HG03457 (cell line): ENCODE measurements at regions not wholly inside any gene's neighbourhood (a gene's known extent, or its start where the extent isn't known, plus 50 kb on each side); places are given as distances from the start of the nearest gene placed in this dataset.
"Not testable (repeated sequence)": the region's sequence is repeated elsewhere in the genome, so short reads cannot be mapped to it uniquely, and the experiment has no call there.

Source experiments
- ATAC-seq: cut with Tn5 transposase; IDR thresholded peaks from one replicate; pipeline ENCODE4 v1.9.1; 2021; ENCODE audit warnings: moderate number of reproducible peaks; ENCODE audit not compliant: unreplicated experiment

DNA sequence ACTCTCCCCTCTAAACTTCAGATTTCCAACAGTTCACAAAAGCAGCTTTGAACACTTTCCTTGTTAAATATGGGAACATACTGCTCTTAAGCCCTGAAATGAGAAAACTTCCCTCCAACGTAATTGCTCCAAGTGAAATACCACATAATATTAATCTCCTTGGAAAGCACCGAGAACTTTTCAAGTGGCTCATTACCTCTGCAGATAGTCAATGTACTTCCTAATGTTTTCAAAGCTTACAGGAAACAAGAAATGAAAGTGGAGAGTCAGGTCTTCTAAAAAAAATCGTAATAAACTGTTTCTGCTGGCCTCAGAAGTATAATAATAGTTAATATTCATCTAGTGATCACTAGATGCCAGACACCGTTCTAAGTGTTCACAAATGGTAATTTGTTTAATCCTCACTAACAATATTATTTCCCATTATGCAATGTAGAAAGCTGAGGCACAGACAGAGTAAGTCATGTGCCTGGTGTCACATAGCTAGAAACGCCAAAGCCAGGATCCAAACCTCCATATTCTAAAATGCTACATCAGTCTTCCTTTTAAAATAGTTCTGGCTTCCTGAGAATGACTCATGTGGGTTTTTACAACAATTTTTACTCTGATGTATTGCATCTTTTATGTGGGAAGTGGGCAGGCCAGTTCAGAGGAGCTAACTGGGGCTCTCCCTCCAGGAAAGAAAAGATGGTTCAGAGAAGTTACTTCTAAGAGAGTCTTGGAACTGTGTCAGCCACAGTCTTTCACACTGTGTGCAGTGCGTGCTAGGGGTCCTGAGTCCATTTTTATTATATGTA, 177.2 kb downstream of the PLPPR4 start:
- no peak for ATAC-seq

DNA sequence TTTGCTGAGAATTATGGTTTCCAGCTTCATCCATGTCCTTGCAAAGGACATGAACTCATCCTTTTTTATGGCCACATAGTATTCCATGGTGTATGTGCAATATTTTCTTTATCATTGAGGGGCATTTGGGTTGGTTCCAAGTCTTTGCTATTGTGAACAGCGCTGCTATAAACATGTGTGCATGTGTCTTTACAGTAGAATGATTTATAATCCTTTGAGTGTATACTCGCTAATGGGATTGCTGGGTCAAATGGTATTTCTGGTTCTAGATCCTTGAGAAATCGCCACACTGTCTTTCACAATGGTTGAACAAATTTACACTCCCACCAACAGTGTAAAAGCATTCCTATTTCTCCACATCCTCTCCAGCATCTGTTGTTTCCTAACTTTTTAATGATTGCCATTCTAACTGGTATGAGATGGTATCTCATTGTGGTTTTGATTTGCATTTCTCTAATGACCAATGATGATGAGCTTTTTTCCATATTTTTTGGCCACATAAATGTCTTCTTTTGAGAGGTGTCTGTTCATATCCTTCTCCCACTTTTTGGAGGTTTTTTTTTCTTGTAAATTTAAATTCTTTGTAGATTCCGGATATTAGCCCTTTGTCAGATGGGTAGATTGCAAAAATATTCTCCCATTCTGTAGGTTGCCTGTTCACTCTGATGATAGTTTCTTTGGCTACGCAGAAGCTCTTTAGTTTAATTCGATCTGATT, 180.1 kb downstream of the PLPPR4 start:
- not testable (repeated sequence) for ATAC-seq

DNA sequence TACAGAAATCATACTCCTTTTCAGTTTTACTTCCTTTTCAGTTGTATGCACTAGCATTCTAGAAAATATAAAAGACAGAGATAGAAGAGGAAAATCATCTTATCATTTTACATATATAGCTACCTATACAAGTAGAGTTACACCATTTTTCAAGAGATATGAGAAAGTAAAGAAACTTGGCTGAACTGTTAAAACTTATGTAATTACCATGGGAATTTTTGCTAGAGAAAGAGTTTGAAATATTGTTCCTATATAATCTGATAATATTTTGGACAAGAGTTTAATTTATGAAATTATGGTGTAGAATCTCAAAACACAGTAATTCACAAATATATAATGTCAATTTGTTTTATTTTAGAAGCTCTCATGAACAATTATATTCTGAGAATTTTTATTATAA, 180.8 kb downstream of the PLPPR4 start:
- ATAC-seq = no peak

DNA sequence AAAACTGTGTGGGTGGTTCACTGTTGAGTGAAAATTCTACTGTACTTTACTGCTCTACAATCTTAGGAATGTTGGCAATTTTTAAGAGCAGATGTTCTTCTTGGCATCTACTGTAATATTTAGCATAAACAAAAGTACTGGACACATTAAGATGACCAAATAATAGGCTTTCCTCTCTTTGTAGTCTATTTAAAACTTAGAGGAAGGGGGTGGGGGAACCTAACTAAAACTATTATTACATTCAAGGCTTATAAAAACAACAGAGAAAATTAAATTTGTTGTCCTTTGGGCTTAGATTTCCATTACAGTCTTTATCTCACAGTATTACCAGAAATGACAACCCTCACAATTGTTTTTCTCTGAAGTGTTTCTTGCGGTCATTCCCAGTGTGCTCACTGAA, 181.2 kb downstream of the PLPPR4 start:
- ATAC-seq = no peak

DNA sequence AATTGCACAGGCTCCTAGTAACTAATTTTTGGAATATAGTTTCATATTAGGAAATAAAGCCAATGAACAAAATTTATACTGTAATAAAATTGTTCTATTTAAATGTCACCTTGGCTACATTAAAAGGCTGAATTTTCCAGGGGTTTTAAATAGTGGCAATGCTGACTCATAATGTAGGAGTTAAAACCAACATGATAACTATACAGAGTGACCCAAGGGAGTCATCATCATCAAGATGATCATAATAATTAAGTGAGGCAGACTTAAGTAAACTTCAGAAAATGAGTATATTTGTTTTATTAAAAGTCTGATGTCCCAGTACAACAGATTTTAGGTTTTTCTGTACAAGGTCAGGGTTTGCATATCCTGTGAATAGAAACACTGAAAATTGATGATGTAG, 183.4 kb downstream of the PLPPR4 start:
- no peak for ATAC-seq

DNA sequence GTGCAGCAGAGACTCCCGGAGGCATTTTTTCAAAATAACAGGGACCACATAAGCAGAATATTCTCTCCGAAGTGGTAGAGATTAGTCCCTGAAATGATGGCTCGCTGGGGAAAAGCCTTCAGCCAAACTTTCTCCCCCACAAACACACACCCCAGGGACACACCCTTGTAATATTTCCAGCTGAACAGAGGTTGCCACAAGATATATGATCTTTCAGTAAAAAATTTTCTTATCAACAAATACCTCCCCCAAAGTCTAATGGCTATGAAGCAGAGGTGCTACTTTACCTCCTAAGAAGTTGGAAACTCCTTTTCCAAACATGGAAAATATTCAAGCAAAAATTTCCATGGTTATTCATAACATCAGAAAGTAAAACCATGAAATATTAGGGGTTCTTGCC, 190.2 kb upstream of the PALMD start:
- ATAC-seq = no peak

DNA sequence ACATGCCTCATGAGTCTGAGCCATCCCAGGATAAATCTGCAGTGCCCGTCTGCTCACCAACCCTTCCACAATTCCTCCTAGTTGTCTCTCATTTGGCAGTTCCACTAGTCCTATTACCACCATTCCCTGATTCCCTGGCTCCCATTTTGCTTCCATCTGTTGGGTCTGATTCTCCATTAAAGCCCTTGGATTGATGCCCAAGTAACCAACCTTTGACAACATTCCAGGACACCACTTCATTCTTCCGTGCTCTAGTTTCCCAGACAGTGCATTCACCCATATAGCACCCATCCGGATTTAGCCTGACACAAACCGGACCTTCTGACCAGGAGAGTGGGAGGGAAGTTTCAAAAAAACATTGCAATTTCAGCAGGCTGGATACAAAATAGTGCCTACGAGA, 189.4 kb upstream of the PALMD start:
- no peak for ATAC-seq

DNA sequence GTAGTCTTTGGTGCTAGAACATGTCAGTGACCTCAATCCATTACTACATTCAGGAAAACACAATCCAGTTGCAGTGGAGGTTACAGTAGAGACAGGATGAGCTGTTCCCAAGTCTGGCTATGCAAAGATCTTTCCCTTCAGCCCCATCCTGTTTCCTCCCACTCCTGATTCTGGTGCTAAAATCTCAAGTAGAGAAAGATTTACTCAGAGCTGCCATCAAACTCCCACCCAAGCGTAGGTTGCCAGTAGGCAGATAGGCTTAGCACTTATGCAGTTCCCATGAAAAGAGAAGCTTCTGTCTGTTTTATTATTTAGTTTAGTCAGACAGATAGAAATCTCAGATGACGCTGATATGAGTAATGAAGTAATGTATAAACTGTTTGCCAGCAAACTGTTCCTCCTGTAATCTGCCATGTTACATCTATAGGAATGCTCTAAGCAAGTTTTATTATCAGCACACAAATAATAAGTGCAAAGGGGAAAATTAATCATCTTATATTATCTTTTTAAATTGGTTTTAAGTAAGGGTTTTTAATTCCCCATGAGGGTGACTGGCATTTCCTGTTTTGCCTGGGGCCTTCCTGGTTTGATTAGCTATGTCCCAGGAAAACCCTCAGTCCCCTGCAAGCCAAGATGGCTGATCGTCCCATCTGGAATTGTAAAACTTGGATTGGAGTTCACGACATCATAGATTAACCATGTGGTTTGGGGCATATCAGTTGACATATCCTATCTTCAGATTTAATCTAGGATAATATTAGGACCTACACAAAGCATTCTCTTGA, 188.3 kb upstream of the PALMD start:
- ATAC-seq = no peak

DNA sequence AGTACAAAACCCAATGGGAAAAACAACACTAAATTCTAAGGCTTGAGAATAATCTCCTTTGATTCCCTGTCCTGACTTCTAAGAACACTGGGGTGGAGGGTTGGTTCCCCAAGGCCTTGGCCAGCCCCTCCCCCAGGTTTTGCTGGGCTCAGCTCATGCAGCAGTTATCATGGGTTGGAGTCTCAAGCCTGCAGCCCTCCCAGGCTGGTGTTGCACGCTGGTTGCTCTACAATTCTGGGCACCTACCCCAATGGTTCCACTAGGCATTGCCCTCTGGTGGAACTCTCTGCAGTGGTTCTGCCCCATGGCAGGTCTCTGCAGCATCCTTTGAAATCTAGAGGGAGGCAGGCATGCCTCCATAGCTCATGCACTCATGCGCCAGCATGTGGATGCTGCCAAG, 184.4 kb upstream of the PALMD start:
- ATAC-seq = no peak

DNA sequence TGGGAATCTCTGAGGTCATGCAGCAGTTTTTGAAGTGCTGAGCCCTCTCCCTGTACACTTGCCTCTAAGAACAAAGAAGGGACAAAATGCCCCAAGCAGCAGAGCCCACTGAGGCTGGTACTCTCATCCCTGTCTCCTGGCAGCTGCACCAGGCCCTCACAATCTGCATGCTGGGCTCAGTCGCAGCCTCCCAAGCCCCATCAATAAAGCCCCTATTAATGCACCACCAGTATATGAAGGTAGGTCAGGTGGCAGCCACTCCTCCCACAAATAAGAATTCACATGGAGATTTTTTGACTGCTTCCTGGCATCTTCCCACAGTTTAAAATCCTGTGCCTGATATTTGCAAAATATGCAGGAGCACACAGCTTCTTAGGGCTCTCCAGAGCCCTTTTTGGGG, 181.2 kb upstream of the PALMD start:
- no peak for ATAC-seq

DNA sequence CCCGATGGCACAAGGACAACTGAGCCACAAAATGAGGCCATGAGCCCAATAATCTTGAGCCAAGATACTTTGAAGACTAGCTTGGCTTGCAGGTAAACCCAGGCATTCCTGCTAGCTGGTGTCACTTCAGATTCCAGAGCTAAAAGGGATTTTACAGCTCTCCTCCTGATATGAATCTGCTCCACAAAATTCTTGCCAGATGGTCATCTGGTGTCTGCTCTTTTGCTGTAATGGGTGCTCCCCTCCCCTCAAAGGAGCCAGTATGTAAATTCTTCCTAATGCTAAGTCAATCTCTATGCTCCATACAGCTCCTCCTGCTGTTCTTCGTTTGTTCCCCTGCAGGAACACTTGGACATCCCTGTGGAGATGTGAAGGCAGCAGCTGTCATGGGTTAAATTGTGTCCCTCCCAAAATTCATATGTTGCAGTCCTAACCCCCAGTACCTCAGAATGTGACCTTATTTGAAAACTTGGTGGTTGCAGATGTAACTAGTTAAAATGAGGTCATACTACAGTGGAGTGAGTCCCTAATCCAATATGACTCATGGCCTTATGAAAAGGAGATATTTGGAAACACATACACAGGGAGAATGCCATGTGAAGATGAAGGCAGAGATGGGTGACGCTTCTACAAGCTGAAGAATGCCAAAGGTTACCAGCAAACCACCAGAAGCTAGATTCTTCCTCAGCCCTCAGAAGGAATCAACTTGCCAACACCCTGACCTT, 180.6 kb upstream of the PALMD start:
- ATAC-seq = no peak

DNA sequence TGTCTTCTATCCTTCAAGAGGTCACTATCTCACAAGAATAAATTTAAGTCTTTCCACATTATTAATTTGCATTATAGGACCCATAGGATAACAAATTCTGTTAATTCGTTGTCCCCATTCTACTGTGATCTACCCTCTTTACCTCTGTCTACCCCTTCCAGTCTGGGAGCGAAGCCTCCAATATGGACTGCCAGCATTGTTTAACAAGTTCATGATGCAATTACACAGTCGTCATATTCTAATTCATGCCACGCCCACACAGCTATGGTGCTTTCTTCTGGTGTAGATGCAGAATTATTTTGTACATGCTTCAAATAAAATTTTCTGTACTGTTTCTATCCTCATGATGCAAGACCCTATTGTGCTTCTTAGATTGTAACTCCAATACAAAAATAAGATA, 178.3 kb upstream of the PALMD start:
- no peak for ATAC-seq

DNA sequence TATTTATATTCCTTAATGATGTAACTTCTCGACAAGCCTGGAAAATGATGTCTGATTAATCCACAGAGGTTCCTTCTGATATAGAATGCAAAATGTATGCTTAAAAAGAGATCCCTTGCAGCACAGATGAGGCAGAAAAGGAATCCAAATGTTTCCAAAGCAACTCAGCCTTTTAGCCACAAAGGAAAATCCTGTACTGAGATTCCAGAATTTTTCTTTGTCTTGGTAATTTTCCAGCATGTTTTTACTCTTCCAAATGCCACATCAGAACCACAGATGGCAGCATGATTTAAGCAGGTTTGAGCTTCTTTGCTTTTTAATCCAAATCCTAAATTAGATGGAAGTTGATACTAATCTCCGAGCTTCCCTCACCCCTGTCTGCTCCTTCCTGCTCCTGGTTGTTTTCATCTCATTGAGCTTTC, 176.4 kb upstream of the PALMD start:
- no peak for ATAC-seq

DNA sequence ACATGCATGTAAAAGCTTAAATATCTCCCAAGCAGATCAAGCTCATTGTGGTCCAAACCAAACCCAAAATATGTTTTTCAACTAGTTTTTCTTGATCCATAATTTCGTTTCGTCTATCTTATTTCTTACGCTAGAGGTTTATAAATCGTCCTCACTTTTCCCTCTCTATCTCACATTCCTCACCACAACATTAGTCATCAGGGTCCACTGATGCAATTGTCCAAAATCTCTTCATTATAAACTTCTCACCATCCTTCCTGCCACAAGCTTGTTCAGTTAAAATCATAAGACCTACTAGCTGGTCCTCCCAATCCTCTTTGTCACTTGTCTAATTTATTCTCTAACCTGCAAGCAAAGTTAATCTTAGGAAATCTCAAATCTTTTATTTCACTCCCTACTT, 173.0 kb upstream of the PALMD start:
- ATAC-seq = no peak

DNA sequence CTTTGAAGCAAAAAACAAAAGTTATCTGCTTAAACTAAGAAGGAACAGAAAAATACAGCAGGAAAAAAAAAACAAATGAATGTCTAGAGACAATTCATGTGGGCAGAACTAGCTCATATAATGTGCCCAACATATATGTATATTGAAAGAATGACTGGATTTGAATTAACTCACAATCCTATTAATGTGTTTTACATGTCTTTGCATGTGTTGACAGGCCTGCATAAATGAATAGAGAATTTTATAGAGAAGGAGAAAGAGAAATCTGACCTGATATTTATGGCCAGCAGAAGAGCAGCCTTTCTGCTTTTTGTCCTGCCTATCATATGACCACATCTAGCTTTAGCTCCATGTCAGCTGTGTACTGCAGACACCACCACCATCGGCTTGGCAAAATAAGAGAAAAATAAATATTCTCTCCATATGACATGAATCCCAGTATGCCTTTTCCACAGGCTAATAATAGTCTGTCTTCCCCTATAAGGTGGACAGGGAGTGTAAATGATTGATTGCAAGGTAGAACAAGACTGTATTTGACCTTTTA, 171.5 kb upstream of the PALMD start:
- no peak for ATAC-seq

DNA sequence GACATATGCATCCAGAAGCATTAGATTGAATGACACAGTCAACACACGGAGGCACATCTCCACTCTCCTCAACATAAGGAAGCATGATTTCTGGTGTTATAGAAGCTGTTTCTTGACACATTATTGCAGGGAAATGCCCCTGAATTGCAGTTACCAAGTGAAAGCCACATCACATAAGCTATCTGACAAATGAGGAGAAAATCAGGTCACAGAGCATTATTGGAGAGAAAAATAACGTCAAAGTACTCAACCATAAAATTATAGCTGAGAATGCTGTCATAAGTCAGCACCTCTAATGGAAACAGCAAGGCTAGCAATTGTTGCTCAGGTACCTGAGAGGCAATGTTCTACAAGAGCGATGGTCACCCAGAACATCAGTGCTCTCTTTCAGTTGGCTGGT, 169.9 kb upstream of the PALMD start:
- no peak for ATAC-seq

DNA sequence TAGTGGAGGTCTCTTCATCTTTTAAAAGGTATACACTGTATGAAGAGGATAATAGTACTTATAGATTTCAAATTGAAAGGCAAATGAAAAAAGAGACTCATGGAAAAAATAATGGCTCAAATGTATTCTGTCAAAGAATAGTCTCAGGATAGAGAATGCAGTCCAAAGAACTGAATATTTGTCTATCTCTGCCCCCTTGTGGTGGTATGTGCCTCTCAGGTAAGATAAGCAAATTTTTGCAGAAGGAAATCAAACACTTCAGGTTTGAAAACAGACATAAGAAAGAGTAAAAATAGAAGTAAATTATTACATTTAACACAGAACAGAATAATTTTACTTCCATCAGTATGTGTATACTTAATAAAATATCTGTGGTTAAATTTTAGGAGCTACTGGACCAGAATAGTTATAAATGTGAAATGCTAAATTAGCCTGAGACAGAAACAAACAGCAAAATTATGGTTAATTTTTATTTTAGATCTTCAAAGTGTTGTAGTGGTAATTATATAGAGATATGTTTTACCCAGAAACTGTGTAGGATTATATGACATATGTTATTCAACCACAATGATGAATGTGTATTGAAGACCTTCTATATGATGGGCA, 164.4 kb upstream of the PALMD start:
- no peak for ATAC-seq

DNA sequence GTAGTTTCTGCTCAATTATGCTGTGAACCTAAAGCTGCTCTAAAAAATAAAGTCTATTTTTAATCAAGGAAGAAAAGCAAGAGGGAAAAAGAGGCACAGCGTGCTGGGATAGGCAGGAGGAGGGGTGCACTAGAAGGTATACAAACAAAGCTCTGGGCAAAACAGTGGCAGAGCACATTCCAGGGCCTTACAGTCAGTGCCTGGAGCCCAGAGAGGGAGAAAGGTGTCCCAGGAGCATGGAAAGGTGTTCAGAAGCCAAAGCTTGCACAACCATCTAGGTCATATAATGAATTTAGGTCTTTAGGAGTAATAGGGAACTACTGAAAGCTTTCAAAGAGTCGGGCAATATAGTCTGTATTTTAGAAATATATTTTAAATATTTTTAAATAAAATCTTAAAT, 163.6 kb upstream of the PALMD start:
- no peak for ATAC-seq

DNA sequence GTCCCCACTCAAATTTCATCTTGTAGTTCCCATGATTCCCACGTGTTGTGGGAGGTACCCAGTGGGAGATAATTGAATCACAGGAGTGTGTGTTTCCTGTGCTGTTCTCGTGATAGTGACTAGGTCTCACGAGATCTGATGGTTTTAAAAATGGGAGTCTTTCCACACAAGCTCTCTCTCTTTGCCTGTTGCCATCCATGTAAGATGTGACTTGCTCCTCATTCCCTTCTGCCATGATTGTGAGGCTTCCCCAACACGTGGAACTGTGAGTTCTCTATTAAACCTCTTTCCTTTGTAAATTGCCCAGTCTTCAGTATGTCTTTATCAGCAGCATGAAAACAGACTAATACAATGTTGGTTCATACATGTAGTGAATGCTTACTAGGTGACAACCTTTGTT, 163.2 kb upstream of the PALMD start:
- no peak for ATAC-seq

DNA sequence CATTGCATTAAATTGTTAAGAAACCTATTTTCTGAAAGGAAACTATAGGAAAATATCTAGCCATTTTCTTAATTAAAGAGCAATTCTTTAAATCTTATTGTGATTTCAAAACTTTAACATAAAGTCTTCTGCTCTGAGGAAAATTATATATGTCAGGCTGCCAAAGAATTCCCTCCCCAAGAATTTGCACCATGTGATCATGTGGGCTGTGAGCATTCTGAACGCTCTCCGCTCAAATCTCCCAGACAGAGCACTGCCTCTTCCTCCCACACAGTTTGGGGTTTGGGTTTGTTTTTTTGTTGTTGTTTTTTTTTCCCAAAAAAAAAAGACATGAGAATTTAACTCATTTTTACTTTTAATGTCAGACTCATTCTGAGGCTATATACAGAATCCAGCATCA, 155.9 kb upstream of the PALMD start:
- ATAC-seq = no peak

DNA sequence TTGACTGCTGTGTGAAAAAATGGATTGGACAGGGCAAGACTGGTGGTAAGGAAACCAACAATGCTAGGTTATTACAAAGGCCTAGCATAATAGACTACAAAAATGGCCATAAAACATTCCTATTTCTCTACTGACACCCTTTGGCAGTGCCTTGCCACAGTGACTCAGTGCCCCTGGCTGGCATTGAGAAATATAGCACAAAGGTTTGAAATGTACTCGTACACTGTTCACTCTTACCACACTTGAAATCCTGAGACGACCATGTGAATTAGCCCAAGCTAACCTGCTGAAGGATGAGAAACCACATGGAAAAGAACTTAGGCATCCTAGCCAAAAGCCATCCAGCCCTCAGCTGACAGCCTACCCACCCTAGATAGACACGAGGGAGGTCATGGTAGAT, 149.8 kb upstream of the PALMD start:
- ATAC-seq = no peak
